OCI-LY7 (cell line): ENCODE measurements at regions not wholly inside any gene's neighbourhood (a gene's known extent, or its start where the extent isn't known, plus 50 kb on each side); places are given as distances from the start of the nearest gene placed in this dataset.

Experiments
- CTCF ChIP-seq: fragments of 200-600 bp; sonication (generic); conservative IDR thresholded peaks from 2 replicates; pipeline ENCODE4 v1.5.1; 2014; ENCODE audit warnings: mild to moderate bottlenecking, antibody characterized with exemption, low read length, moderate library complexity, mixed read lengths
- EZH2phosphoT487 ChIP-seq: fragments of 200-600 bp; sonication (generic); IDR thresholded peaks from 2 replicates; pipeline ENCODE4 v1.6.1; 2018; ENCODE audit warnings: low read depth, borderline replicate concordance, mild to moderate bottlenecking, mixed run types, antibody characterized with exemption, low read length, moderate library complexity, mixed read lengths

GRCh38 chr16:86150641-86151238 is 251.8 kb downstream of the IRF8 start:
- no peak for TF ChIP-seq CTCF
- TF ChIP-seq EZH2phosphoT487 = no peak
